Stomach (tissue), 8 donors: ENCODE measurements at regions not wholly inside any gene's neighbourhood (a gene's known extent, or its start where the extent isn't known, plus 50 kb on each side); places are given as distances from the start of the nearest gene placed in this dataset.
A peak's percentile ranks its signal among the peaks of the same experiment; 100 is the strongest.

Experiments used
- DNase-seq, 2 donors: peaks; one replicate each; pipeline versions ENCODE4 v3.0.0 to v3.0.0-alpha.2; 2013 to 2019
- H3K27ac ChIP-seq, 5 donors: fragments of 200-600 bp in 4 of 5; sonication (generic) in 4 of 5; one replicate each; pipeline ENCODE4 v1.5.1; 2013 to 2019; ENCODE audit warnings: mild to moderate bottlenecking in 1 of 5, moderate library complexity in 1 of 5
- H3K27me3 ChIP-seq, 3 donors: fragments of 200-600 bp; sonication (generic); one replicate each; pipeline ENCODE4 v1.5.1; 2017 to 2019; ENCODE audit warnings: mixed run types in 1 of 3
- H3K36me3 ChIP-seq, 4 donors: fragments of 200-600 bp; sonication (generic); 1 replicate in 3 of 4; 2 replicates in 1 of 4; pipeline ENCODE4 v1.5.1; 2016 to 2019
- H3K4me1 ChIP-seq, 4 donors: fragments of 200-600 bp; sonication (generic); one replicate each; pipeline ENCODE4 v1.5.1; 2016 to 2019
- H3K4me3 ChIP-seq, 4 donors: fragments of 200-600 bp; sonication (generic) in 3 of 4; one replicate each; pipeline ENCODE4 v1.5.1; 2016 to 2019; ENCODE audit warnings: mild to moderate bottlenecking in 1 of 4
- H3K9me3 ChIP-seq, 4 donors: fragments of 200-600 bp; sonication (generic); one replicate each; pipeline ENCODE4 v1.5.1; 2016 to 2019
- EP300 ChIP-seq: sonication (generic); formaldehyde crosslinking; IDR thresholded peaks from one replicate; pipeline ENCODE4 v1.6.1; 2017; ENCODE audit warnings: antibody characterized with exemption
- POLR2A ChIP-seq, 4 donors: fragments of 450-650 bp; IDR thresholded peaks; one replicate each; pipeline ENCODE4 v1.6.1; 2016; ENCODE audit warnings: antibody characterized with exemption in 4 of 4, control low read depth in 2 of 4, mild to moderate bottlenecking in 1 of 4, moderate library complexity in 1 of 4
- POLR2AphosphoS5 ChIP-seq, 3 donors: sonication (generic); formaldehyde crosslinking; IDR thresholded peaks; one replicate each; pipeline ENCODE4 v1.6.1; 2016; ENCODE audit warnings: antibody characterized with exemption in 3 of 3
- WGBS, 5 donors: extraction: QIAGEN DNeasy Blood & Tissue Kit in 3 of 5; methylation state at CpG; one replicate each; pipeline versions ENCODE4 v1.1.5 to v1.1.7; 2013 to 2018; 5-methylcytosine and 5-hydroxymethylcytosine counted together
- intact Hi-C: fragments of 100-400 bp; cut with DNase I; formaldehyde crosslinking; loops from one replicate; pipeline ENCODE4 v1.15.1; 2023; ENCODE audit warnings: low total_unique reads
- TF ChIP-seq, protein P1 (sequence below), 7 experiments: fragments of 450-650 bp in 4 of 7; fragments of 200-600 bp in 3 of 7; sonication (generic) in 3 of 7; IDR thresholded peaks; one replicate each; pipeline ENCODE4 v1.5.1; 2016 to 2019; ENCODE audit warnings: antibody characterized with exemption in 7 of 7, control low read depth in 2 of 7, mild to moderate bottlenecking in 1 of 7
- donor health status: healthy with polysubstance abuse.
- donor health status: Bipolar disorder and iron deficiency.
- donor health status: healthy.

DNA sequence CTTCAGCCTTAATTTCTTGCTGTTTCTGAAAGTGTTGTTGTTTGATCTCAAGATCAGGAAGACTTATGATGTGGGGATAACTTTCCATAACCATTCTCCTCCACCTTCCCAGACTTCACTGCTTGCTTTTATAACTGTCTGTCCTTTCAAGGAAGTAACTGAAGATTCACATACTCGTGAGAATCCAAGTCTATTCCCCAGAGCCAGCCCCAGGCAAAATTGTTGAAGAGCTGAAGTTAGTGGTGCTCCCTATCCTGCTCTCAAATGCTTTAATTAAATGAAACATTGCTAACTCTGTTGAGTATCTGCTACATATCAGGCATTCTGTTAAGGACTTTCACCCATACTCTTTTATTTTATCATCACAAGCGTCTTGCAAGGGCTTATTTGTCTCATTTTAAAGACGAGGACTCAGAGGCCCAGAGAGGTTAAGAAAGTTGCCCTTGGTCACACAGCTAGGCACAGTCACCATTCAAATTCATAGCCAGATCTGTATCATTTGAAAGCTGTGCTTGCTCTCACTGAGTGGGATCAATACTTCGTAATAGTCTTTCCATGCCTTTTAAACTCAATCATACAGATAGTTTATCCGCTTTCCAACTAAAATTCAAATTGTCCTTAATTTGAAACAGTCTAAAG, 189.8 kb upstream of the TCF4 start:
- intact Hi-C loops = no loop called here
- Histone ChIP-seq H3K27me3 (peaks cover 0 to 40% (median 13%) of the 10 kb centered on the region in 3 donors), H3K9me3 (no peaks in the 10 kb centered on the region), H3K27ac (no peak overlapping the region), H3K4me1 (peaks cover 0 to 13% (median 10%) of the 10 kb centered on the region in 4 donors), H3K36me3 (no peaks in the 10 kb centered on the region), H3K4me3 (no peak overlapping the region)
- no peak for TF ChIP-seq POLR2A (IDR thresholded peaks at IDR 0.05)
- TF ChIP-seq EP300 = no peak
- no peak for TF ChIP-seq POLR2AphosphoS5 (IDR thresholded peaks at IDR 0.05)
- TF ChIP-seq, protein P1, sequence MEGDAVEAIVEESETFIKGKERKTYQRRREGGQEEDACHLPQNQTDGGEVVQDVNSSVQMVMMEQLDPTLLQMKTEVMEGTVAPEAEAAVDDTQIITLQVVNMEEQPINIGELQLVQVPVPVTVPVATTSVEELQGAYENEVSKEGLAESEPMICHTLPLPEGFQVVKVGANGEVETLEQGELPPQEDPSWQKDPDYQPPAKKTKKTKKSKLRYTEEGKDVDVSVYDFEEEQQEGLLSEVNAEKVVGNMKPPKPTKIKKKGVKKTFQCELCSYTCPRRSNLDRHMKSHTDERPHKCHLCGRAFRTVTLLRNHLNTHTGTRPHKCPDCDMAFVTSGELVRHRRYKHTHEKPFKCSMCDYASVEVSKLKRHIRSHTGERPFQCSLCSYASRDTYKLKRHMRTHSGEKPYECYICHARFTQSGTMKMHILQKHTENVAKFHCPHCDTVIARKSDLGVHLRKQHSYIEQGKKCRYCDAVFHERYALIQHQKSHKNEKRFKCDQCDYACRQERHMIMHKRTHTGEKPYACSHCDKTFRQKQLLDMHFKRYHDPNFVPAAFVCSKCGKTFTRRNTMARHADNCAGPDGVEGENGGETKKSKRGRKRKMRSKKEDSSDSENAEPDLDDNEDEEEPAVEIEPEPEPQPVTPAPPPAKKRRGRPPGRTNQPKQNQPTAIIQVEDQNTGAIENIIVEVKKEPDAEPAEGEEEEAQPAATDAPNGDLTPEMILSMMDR (IDR thresholded peaks at IDR 0.05) = no peak
- DNase-seq = no peak
- WGBS, 5 donors = 79 to 83% (median 81%) methylated on average over 5 of the region's 5 CpGs

DNA sequence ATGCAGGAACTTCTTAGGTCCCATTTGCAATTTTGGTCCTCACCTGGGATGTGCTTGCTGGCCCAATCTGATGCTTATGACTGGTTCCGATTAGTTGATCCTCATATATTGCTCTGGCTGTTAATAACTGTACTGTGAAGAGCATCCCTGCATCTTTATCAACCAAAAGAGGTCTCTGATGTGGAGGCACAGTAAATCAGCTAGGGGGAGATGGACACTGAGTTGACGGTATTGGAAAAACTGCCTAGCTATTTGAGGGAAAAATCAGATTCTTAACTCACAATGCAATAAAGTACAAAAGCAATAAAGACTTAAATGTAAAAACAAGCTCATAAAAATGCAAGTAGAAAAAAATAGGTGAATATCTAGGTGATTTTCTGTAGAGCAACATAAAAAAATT, 188.0 kb upstream of the TCF4 start:
- peak in 1 of 2 donors; percentile 9 for DNase-seq
- TF ChIP-seq POLR2AphosphoS5 (IDR thresholded peaks at IDR 0.05) = no peak
- TF ChIP-seq POLR2A (IDR thresholded peaks at IDR 0.05) = no peak
- no peak for TF ChIP-seq EP300
- TF ChIP-seq, protein P1 (IDR thresholded peaks at IDR 0.05) = no peak
- H3K9me3 ChIP-seq = no peaks in the 10 kb centered on the region
- peaks cover 0 to 13% (median 8%) of the 10 kb centered on the region in 4 donors for H3K4me1 ChIP-seq
- no peak overlapping the region for H3K27ac ChIP-seq
- 45 to 72% (median 50%) methylated on average over 2 of the region's 2 CpGs for WGBS, 5 donors
- H3K4me3 ChIP-seq = no peak overlapping the region
- intact Hi-C loops = no loop called here
- H3K27me3 ChIP-seq = peaks cover 0 to 31% (median 13%) of the 10 kb centered on the region in 3 donors
- H3K36me3 ChIP-seq = no peaks in the 10 kb centered on the region

DNA sequence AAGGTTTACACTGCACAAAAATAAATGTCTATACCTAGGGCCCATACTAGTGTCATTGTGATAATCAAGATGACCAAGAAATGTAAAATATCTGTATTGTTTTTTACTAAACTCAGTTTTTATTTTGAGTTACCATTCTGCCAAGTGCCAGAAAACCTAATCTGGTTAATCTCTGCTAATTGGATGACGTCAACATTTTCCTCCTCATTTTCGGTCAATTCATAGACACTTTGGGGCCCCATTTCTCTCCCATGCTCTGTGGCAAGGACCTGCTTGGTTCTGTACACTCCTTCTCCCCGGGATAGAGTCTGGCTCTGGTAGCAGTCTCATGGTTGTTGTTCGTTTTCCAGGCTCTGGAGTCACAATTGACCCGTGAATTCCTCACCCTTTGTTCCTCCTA, 186.5 kb upstream of the TCF4 start:
- TF ChIP-seq EP300 (no peak), POLR2AphosphoS5 (IDR thresholded peaks at IDR 0.05) (no peak), POLR2A (IDR thresholded peaks at IDR 0.05) (no peak)
- TF ChIP-seq, protein P1 (IDR thresholded peaks at IDR 0.05) = no peak
- no peak overlapping the region for H3K4me3 ChIP-seq
- H3K36me3 ChIP-seq = no peaks in the 10 kb centered on the region
- 68 to 83% (median 78%) methylated on average over 5 of the region's 5 CpGs for WGBS, 5 donors
- intact Hi-C loops = no loop called here
- H3K9me3 ChIP-seq = no peaks in the 10 kb centered on the region
- no peak overlapping the region for H3K27ac ChIP-seq
- no peak for DNase-seq
- peaks cover 0 to 4% (median 2%) of the 10 kb centered on the region in 4 donors for H3K4me1 ChIP-seq
- H3K27me3 ChIP-seq = peaks cover 0 to 16% (median 1%) of the 10 kb centered on the region in 3 donors

- Histone ChIP-seq H3K27me3 (no peaks in the 10 kb centered on the region), H3K4me3 (no peak overlapping the region), H3K36me3 (no peaks in the 10 kb centered on the region), H3K9me3 (no peaks in the 10 kb centered on the region), H3K27ac (no peak overlapping the region), H3K4me1 (no peaks in the 10 kb centered on the region)
- TF ChIP-seq POLR2AphosphoS5 (IDR thresholded peaks at IDR 0.05) (no peak), EP300 (no peak), POLR2A (IDR thresholded peaks at IDR 0.05) (no peak)
- TF ChIP-seq, protein P1 (IDR thresholded peaks at IDR 0.05) = no peak
- WGBS, 5 donors = 68 to 82% (median 76%) methylated on average over 5 of the region's 5 CpGs
- intact Hi-C loops = no loop called here
- no peak for DNase-seq
These were observed 180.3 kb upstream of the TCF4 start for GRCh38 chr18:55768255-55768654.
